ENCODE measurements at regions not wholly inside any gene's neighbourhood (a gene's known extent, or its start where the extent isn't known, plus 50 kb on each side); places are given as distances from the start of the nearest gene placed in this dataset.

DNA sequence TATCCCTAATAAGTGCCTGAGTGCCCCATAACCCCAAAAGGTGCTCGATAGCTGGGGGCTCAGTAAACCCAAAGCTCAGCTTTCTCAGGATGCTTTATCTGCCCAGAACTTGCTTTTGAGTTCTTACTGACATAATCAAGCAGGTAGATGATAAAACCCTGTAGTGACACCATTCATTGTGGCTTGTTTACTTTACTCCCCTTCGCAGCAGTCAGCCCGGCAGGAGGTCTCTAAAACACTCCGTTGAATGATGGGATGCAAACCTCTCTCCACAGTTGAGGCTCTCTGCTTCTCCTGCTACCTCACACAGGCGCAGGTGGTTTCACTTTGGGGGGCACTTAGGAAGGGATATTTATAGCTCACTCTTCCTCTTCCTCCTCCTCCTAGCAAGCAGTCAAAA is 349.4 kb downstream of the HLX start:
- Histone ChIP-seq H3K4me3 (ENCODE audit: low read depth, low read length) (no peak overlapping the region), H3K27me3 (ENCODE audit: control insufficient read depth, insufficient read depth, low read length) (peaks cover 1% of the 10 kb centered on the region; the same call in 1 of the 2 replicates), H3K36me3 (ENCODE audit: control insufficient read depth, insufficient read depth, low read length) (no peaks in the 10 kb centered on the region)
- POLR2A ChIA-PET: no interaction called here
- no peak for DNase-seq (ENCODE audit: low read depth)
- TF ChIP-seq, protein P1, sequence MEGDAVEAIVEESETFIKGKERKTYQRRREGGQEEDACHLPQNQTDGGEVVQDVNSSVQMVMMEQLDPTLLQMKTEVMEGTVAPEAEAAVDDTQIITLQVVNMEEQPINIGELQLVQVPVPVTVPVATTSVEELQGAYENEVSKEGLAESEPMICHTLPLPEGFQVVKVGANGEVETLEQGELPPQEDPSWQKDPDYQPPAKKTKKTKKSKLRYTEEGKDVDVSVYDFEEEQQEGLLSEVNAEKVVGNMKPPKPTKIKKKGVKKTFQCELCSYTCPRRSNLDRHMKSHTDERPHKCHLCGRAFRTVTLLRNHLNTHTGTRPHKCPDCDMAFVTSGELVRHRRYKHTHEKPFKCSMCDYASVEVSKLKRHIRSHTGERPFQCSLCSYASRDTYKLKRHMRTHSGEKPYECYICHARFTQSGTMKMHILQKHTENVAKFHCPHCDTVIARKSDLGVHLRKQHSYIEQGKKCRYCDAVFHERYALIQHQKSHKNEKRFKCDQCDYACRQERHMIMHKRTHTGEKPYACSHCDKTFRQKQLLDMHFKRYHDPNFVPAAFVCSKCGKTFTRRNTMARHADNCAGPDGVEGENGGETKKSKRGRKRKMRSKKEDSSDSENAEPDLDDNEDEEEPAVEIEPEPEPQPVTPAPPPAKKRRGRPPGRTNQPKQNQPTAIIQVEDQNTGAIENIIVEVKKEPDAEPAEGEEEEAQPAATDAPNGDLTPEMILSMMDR (IDR thresholded peaks at IDR 0.05; ENCODE audit: insufficient read depth, low read depth, low read length): no peak
- CTCF ChIA-PET: no interaction called here

DNA sequence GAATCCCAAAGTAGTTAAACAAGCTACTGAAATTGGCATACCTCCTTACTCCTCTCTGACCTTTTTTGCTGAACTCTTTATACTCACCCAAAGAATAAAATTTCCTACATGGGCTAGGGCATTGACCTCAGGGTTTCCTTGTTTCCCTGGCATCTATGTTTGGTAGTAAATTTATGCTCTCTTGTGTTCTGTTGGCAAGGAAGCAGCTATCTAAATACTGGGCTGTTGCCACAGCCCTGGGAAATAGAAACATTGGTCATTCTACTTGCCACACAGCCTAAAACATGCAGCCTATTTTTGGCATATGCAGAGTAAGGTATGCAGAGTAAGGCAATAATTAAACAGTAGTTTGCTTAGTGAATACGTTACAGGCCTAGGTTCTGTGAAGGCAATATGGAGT is 351.4 kb downstream of the HLX start:
- POLR2A ChIA-PET: no interaction called here
- TF ChIP-seq, protein P1 (IDR thresholded peaks at IDR 0.05; ENCODE audit: insufficient read depth, low read depth, low read length): no peak
- no peaks in the 10 kb centered on the region for H3K36me3 ChIP-seq (ENCODE audit: control insufficient read depth, insufficient read depth, low read length)
- no peak for DNase-seq (ENCODE audit: low read depth)
- CTCF ChIA-PET: interaction anchor here (1.5 kb wide), 1 partner anchor 33 kb away, joined by 6 read pairs; no protein-coding TSS in a partner anchor
- peaks cover 1% of the 10 kb centered on the region; the same call in 1 of the 2 replicates for H3K27me3 ChIP-seq (ENCODE audit: control insufficient read depth, insufficient read depth, low read length)
- no peak overlapping the region for H3K4me3 ChIP-seq (ENCODE audit: low read depth, low read length)

DNA sequence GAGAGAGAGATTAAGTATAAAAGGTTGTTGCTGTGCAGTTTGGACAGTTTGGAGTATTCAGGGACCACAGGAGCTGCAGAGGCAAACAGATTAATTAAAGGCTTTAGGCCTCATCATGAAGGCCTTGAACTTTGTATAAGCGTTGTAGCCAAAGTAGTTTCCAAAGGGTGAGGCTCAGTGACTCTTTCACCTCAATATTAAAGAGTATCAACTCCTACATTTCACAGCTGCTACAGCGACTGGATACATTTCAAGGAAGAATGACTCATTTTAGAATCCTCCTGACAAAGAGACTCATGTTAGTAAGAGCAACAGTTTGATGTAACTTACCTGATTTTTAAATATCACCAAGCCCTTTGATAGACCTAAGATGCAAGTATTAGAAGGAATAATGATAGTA is 355.5 kb downstream of the HLX start:
- no peak for DNase-seq (ENCODE audit: low read depth)

DNA sequence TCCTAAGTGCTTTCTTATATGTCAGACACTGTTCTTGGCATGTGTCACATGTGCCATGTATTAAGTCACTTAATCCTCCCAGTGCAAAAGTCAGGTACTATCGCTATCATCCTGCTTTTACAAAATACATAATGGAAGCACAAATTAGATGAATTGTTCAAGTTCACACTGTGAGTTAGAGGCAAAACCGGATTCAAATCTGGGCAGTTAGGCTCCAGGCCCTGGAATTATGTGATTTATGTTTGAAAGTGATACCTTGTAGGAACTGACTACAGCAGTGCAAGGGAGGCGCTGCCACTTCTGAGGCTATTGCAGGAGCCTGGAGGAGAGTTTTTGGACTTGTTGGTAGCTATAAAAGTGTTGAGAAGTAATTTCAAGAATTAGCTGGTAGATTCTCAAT is 358.3 kb downstream of the HLX start:
- no peak for DNase-seq (ENCODE audit: low read depth)
- CTCF ChIA-PET: no interaction called here
- POLR2A ChIA-PET: no interaction called here
- Histone ChIP-seq H3K27me3 (ENCODE audit: control insufficient read depth, insufficient read depth, low read length) (no peaks in the 10 kb centered on the region), H3K36me3 (ENCODE audit: control insufficient read depth, insufficient read depth, low read length) (no peaks in the 10 kb centered on the region), H3K4me3 (ENCODE audit: low read depth, low read length) (no peak overlapping the region)
- TF ChIP-seq, protein P1 (IDR thresholded peaks at IDR 0.05; ENCODE audit: insufficient read depth, low read depth, low read length): no peak

More for the DNA sequence above, 355.5 kb downstream of the HLX start:
- CTCF ChIA-PET: no interaction called here
- POLR2A ChIA-PET: no interaction called here
- Histone ChIP-seq H3K36me3 (ENCODE audit: control insufficient read depth, insufficient read depth, low read length) (no peaks in the 10 kb centered on the region), H3K27me3 (ENCODE audit: control insufficient read depth, insufficient read depth, low read length) (no peaks in the 10 kb centered on the region), H3K4me3 (ENCODE audit: low read depth, low read length) (no peak overlapping the region)
- TF ChIP-seq, protein P1 (IDR thresholded peaks at IDR 0.05; ENCODE audit: insufficient read depth, low read depth, low read length): no peak

DNA sequence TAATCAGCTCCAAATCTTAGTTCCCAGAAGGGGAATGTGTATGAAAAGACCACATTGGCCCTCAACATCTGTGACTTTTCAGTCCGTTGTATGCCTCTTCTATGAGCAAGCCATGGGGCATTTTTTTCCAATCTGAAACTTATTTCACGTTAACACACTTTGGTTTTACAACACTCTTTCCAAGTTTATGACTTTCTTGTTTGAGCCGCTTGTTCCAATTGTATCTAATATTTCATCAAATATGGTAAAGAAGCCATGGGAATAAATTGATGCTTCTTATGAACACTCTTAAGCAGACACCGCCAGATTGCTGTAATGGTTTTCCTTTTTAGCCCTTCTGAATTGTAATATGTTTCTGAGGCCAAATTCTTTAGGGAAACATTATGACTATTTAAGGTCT is 359.9 kb downstream of the HLX start:
- no peak overlapping the region for H3K4me3 ChIP-seq (ENCODE audit: low read depth, low read length)
- no peaks in the 10 kb centered on the region for H3K27me3 ChIP-seq (ENCODE audit: control insufficient read depth, insufficient read depth, low read length)
- ChIA-PET POLR2A (no interaction called here), CTCF (interaction anchor here (0.7 to 1.4 kb wide), 2 partner anchors 12 to 217 kb away, joined by 3 read pairs; no protein-coding TSS in a partner anchor)
- DNase-seq (ENCODE audit: low read depth): no peak
- H3K36me3 ChIP-seq (ENCODE audit: control insufficient read depth, insufficient read depth, low read length): no peaks in the 10 kb centered on the region
- TF ChIP-seq, protein P1 (IDR thresholded peaks at IDR 0.05; ENCODE audit: insufficient read depth, low read depth, low read length): no peak

Measured in BJ (cell line).